GM12878 (cell line): ENCODE measurements at regions not wholly inside any gene's neighbourhood (a gene's known extent, or its start where the extent isn't known, plus 50 kb on each side); places are given as distances from the start of the nearest gene placed in this dataset.

Experiments
- ATAC-seq: fragments of 200-7000 bp; cut with Tn5 transposase; 3 replicates; pipeline ENCODE4 v1.9.1; 2020; ENCODE audit warnings: mild to moderate bottlenecking, moderate library complexity
- BruUV-seq: library from RNA; stranded (reverse); fragments of 400-500 nt; replicated peaks from 2 replicates; lab custom pipeline; 2021; lab: Mats Ljungman, UMichigan
- CTCF ChIA-PET: fragments of 300-600 bp; sonication (Branson Sonifier 250); formaldehyde crosslinking; extraction: SDS; loops from one replicate; lab custom pipeline; 2021; ENCODE audit warnings: inconsistent platforms; lab: Yijun Ruan, JAX
- POLR2A ChIA-PET: fragments of 350-600 bp; formaldehyde crosslinking; extraction: SDS; loops from one replicate; lab custom pipeline; 2021; ENCODE audit warnings: inconsistent platforms; lab: Charles Lee
- RAD21 ChIA-PET: fragments of 300-600 bp; sonication (Branson Sonifier 250); formaldehyde crosslinking; loops from one replicate; lab custom pipeline; 2023; ENCODE audit warnings: antibody characterized with exemption; ENCODE audit not compliant: unreplicated experiment; lab: Charles Lee
- SMC1A ChIA-PET: fragments of 300-600 bp; sonication (Branson Sonifier 250); formaldehyde crosslinking; loops from one replicate; lab custom pipeline; 2023; ENCODE audit not compliant: unreplicated experiment, uncharacterized antibody; lab: Charles Lee
- DNase-seq: peaks from one replicate; pipeline ENCODE4 v3.0.0-alpha.2; 2011; ENCODE audit warnings: low read depth, low spot score
- FAIRE-seq: peaks from 3 replicates; lab custom pipeline; 2011; peaks lifted over from hg19 to GRCh38; lab: Jason Lieb, UNC
- H2AFZ ChIP-seq: 2 replicates; pipeline ENCODE4 v1.6.0; 2011; ENCODE audit warnings: low read depth, low read length, control low read depth; ENCODE audit not compliant: control insufficient read depth
- H3K27ac ChIP-seq: 2 replicates; pipeline ENCODE4 v1.5.1; 2011; ENCODE audit warnings: control low read depth; ENCODE audit not compliant: control insufficient read depth, insufficient read depth
- H3K27me3 ChIP-seq, 2 experiments: replicated peaks in 1 of 2; 2 replicates each; pipeline versions ENCODE4 v1.6.0 to v1.6.1; 2011; ENCODE audit warnings: low read length in 1 of 2; ENCODE audit not compliant: control insufficient read depth in 2 of 2, insufficient read depth in 2 of 2
- H3K36me3 ChIP-seq, 2 experiments: 2 replicates each; pipeline ENCODE4 v1.5.1; 2011; ENCODE audit warnings: low read length in 1 of 2; ENCODE audit not compliant: control insufficient read depth in 2 of 2, insufficient read depth in 2 of 2
- H3K4me1 ChIP-seq: 2 replicates; pipeline ENCODE4 v1.6.1; 2011; ENCODE audit warnings: mild to moderate bottlenecking, low read length, moderate library complexity, mixed read lengths; ENCODE audit not compliant: control insufficient read depth, insufficient read depth
- H3K4me2 ChIP-seq: 2 replicates; pipeline ENCODE4 v1.6.0; 2011; ENCODE audit warnings: control low read depth; ENCODE audit not compliant: control insufficient read depth, insufficient read depth
- H3K4me3 ChIP-seq: fragments of 200-600 bp; sonication (generic); 2 replicates; pipeline ENCODE4 v1.5.1; 2016
- H3K79me2 ChIP-seq: 2 replicates; pipeline ENCODE4 v1.6.0; 2011; ENCODE audit warnings: low read length; ENCODE audit not compliant: control insufficient read depth, insufficient read depth
- H3K9ac ChIP-seq: 2 replicates; pipeline ENCODE4 v1.8.0; 2011; ENCODE audit warnings: low read length, control low read depth, mixed read lengths; ENCODE audit not compliant: control insufficient read depth, insufficient read depth
- H3K9me3 ChIP-seq: replicated peaks from 3 replicates; pipeline ENCODE4 v1.5.1; 2011; ENCODE audit warnings: mild to moderate bottlenecking, low read length; ENCODE audit not compliant: control insufficient read depth, insufficient read depth
- H4K20me1 ChIP-seq: 2 replicates; pipeline ENCODE4 v1.6.0; 2011; ENCODE audit not compliant: control insufficient read depth, insufficient read depth
- BACH1 ChIP-seq: fragments of 450-650 bp; IDR thresholded peaks from 2 replicates; pipeline ENCODE4 v1.6.1; 2017; ENCODE audit warnings: mild to moderate bottlenecking, borderline replicate concordance
- IKZF1 ChIP-seq: fragments of 450-650 bp; conservative IDR thresholded peaks from 2 replicates; pipeline ENCODE4 v1.6.1; 2017; ENCODE audit warnings: antibody characterized with exemption, mild to moderate bottlenecking
- KAT2A ChIP-seq: conservative IDR thresholded peaks from 2 replicates; pipeline ENCODE4 v1.6.1; 2011; ENCODE audit warnings: low read depth, low read length; ENCODE audit not compliant: control insufficient read depth
- NFYB ChIP-seq: IDR thresholded peaks from 2 replicates; pipeline ENCODE4 v1.6.1; 2011; ENCODE audit warnings: low read depth, mild to moderate bottlenecking, low read length, improper control_type of control experiment, moderate library complexity; ENCODE audit not compliant: insufficient read depth
- NKRF ChIP-seq: fragments of 450-650 bp; conservative IDR thresholded peaks from 2 replicates; pipeline ENCODE4 v1.6.1; 2017; ENCODE audit warnings: mild to moderate bottlenecking, moderate library complexity
- PAX5 ChIP-seq: IDR thresholded peaks from 2 replicates; pipeline ENCODE4 v1.6.1; 2011; ENCODE audit warnings: low read depth, low read length, borderline replicate concordance
- POLR2AphosphoS2 ChIP-seq: IDR thresholded peaks from 2 replicates; pipeline ENCODE4 v1.6.1; 2011; ENCODE audit warnings: low read depth, mild to moderate bottlenecking, low read length, improper control_type of control experiment, moderate library complexity
- TAF1 ChIP-seq: IDR thresholded peaks from 2 replicates; pipeline ENCODE4 v1.6.1; 2011; ENCODE audit warnings: mild to moderate bottlenecking, low read depth, low read length, borderline replicate concordance
- WGBS: methylation state at CpG from one replicate; pipeline ENCODE4 v1.1.6; 2016; ENCODE audit warnings: low lambda C conversion rate; ENCODE audit not compliant: insufficient replicate concordance, insufficient coverage; ENCODE audit errors: missing lambda C conversion rate; 5-methylcytosine and 5-hydroxymethylcytosine counted together
- in situ Hi-C: fragments of 300-500 bp; cut with MboI; formaldehyde crosslinking; loops from 9 replicates; pipeline ENCODE4 v1.14.3; 2018; ENCODE audit warnings: mixed read lengths
- intact Hi-C: fragments of 100-400 bp; cut with micrococcal nuclease; formaldehyde crosslinking; loops from one replicate; pipeline ENCODE4 v1.14.2; 2022; ENCODE audit not compliant: unreplicated experiment
- TF ChIP-seq, protein P1 (sequence below): IDR thresholded peaks from 2 replicates; pipeline ENCODE4 v1.6.1; 2012; ENCODE audit warnings: low read depth, low read length, improper control_type of control experiment

DNA sequence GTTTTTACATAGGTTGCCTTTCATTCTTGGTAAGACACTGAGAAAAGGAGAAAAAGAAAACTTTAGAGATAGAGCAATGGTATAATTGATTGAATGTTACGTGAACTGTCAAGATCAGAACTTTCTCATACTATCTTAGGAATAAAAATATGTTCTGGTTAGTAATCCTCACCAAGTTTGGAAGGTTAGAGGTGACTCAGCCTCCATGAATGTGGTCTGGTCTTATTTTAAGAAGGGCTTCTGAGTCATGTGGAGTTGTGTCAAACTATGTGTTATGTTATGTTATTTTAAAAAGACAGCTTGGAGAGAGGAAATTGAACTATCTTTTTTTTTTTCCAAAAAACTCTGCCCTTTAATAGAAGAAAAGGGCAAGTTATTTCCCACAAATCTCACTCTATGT is 458.6 kb upstream of the KLF6 start:
- Histone ChIP-seq H3K27ac (no peak overlapping the region), H3K4me2 (no peak overlapping the region), H3K9me3 (no peaks in the 10 kb centered on the region), H2AFZ (no peak overlapping the region), H4K20me1 (no peaks in the 10 kb centered on the region), H3K4me3 (no peak overlapping the region), H3K27me3 (no peaks in the 10 kb centered on the region), H3K36me3 (no peaks in the 10 kb centered on the region), H3K9ac (no peak overlapping the region), H3K79me2 (no peaks in the 10 kb centered on the region), H3K4me1 (no peaks in the 10 kb centered on the region)
- ChIA-PET CTCF (interaction anchor here (0.9 kb wide), 1 partner anchor 71 kb away, joined by 3 read pairs; no protein-coding TSS in a partner anchor), RAD21 (no interaction called here), POLR2A (no interaction called here), SMC1A (interaction anchor here (1.4 kb wide), 1 partner anchor 26 kb away, joined by 4 read pairs; no protein-coding TSS in a partner anchor)
- ATAC-seq, result no peak
- in situ Hi-C loops, result no loop called here
- 28% methylated on average over 1 of the region's 1 CpG for WGBS
- intact Hi-C loops, result no loop called here
- BruUV-seq, result no TSS peak
- no peak for TF ChIP-seq NKRF
- TF ChIP-seq TAF1, result no peak
- no peak for TF ChIP-seq BACH1
- TF ChIP-seq IKZF1, result no peak
- TF ChIP-seq KAT2A, result no peak
- no peak for TF ChIP-seq NFYB
- no peak for TF ChIP-seq POLR2AphosphoS2
- TF ChIP-seq, protein P1, sequence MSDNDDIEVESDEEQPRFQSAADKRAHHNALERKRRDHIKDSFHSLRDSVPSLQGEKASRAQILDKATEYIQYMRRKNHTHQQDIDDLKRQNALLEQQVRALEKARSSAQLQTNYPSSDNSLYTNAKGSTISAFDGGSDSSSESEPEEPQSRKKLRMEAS, result no peak
- TF ChIP-seq PAX5, result no peak
- DNase-seq, result no peak
- no peak for FAIRE-seq
